Prostate gland (tissue), 2 donors: ENCODE measurements at regions not wholly inside any gene's neighbourhood (a gene's known extent, or its start where the extent isn't known, plus 50 kb on each side); places are given as distances from the start of the nearest gene placed in this dataset.

Experiments
- POLR2A ChIP-seq: fragments of 450-650 bp; IDR thresholded peaks from one replicate; pipeline ENCODE4 v1.6.1; 2016; ENCODE audit warnings: antibody characterized with exemption, mild to moderate bottlenecking
- POLR2AphosphoS5 ChIP-seq: sonication (generic); formaldehyde crosslinking; IDR thresholded peaks from one replicate; pipeline ENCODE4 v1.6.1; 2017; ENCODE audit warnings: antibody characterized with exemption
- TF ChIP-seq, protein P1 (sequence below), 4 experiments: fragments of 200-600 bp in 2 of 4; fragments of 450-650 bp in 2 of 4; sonication (generic) in 2 of 4; IDR thresholded peaks; 1 replicate in 3 of 4; 2 replicates in 1 of 4; pipeline ENCODE4 v1.5.1; 2016 to 2019; ENCODE audit warnings: antibody characterized with exemption in 4 of 4, mild to moderate bottlenecking in 2 of 4, moderate library complexity in 2 of 4

GRCh38 chr11:27863637-27864036 is 163.4 kb upstream of the BDNF start:
- TF ChIP-seq POLR2AphosphoS5: no peak
- TF ChIP-seq, protein P1, sequence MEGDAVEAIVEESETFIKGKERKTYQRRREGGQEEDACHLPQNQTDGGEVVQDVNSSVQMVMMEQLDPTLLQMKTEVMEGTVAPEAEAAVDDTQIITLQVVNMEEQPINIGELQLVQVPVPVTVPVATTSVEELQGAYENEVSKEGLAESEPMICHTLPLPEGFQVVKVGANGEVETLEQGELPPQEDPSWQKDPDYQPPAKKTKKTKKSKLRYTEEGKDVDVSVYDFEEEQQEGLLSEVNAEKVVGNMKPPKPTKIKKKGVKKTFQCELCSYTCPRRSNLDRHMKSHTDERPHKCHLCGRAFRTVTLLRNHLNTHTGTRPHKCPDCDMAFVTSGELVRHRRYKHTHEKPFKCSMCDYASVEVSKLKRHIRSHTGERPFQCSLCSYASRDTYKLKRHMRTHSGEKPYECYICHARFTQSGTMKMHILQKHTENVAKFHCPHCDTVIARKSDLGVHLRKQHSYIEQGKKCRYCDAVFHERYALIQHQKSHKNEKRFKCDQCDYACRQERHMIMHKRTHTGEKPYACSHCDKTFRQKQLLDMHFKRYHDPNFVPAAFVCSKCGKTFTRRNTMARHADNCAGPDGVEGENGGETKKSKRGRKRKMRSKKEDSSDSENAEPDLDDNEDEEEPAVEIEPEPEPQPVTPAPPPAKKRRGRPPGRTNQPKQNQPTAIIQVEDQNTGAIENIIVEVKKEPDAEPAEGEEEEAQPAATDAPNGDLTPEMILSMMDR (IDR thresholded peaks at IDR 0.05): no peak
- no peak for TF ChIP-seq POLR2A
